Spleen (tissue), 11 donors: ENCODE measurements at regions not wholly inside any gene's neighbourhood (a gene's known extent, or its start where the extent isn't known, plus 50 kb on each side); places are given as distances from the start of the nearest gene placed in this dataset.

ENCODE experiments used
- DNase-seq: peaks from one replicate; pipeline ENCODE4 v3.0.0-alpha.2; 2020
- H3K27ac ChIP-seq, 8 donors: fragments of 200-600 bp; sonication (generic) in 7 of 8; 1 replicate in 4 of 8; 2 replicates in 4 of 8; pipeline versions ENCODE4 v1.5.0 to v1.8.0; 2016 to 2021; ENCODE audit warnings: inconsistent platforms in 4 of 8, mild to moderate bottlenecking in 4 of 8, moderate library complexity in 1 of 8
- H3K27me3 ChIP-seq, 7 donors: fragments of 200-600 bp; sonication (generic) in 6 of 7; replicated peaks in 1 of 7; 1 replicate in 4 of 7; 2 replicates in 3 of 7; pipeline versions ENCODE4 v1.5.0 to v1.8.0; 2016 to 2021; ENCODE audit warnings: inconsistent platforms in 3 of 7, mild to moderate bottlenecking in 1 of 7
- H3K36me3 ChIP-seq, 6 donors: fragments of 200-600 bp; sonication (generic) in 5 of 6; 1 replicate in 4 of 6; 2 replicates in 2 of 6; pipeline versions ENCODE4 v1.5.0 to v1.8.0; 2016 to 2021; ENCODE audit warnings: inconsistent platforms in 2 of 6
- H3K4me1 ChIP-seq, 6 donors: fragments of 200-600 bp; sonication (generic) in 5 of 6; 1 replicate in 3 of 6; 2 replicates in 3 of 6; pipeline versions ENCODE4 v1.5.0 to v1.8.0; 2016 to 2021; ENCODE audit warnings: inconsistent platforms in 3 of 6
- H3K4me3 ChIP-seq, 8 donors: fragments of 200-600 bp; sonication (generic) in 7 of 8; 1 replicate in 4 of 8; 2 replicates in 4 of 8; pipeline versions ENCODE4 v1.5.0 to v1.8.0; 2016 to 2021; ENCODE audit warnings: inconsistent platforms in 4 of 8, mild to moderate bottlenecking in 4 of 8, moderate library complexity in 2 of 8
- H3K9me3 ChIP-seq, 8 donors: fragments of 200-600 bp; sonication (generic) in 7 of 8; 1 replicate in 4 of 8; 2 replicates in 4 of 8; pipeline versions ENCODE4 v1.5.0 to v1.8.0; 2016 to 2021; ENCODE audit warnings: inconsistent platforms in 4 of 8
- POLR2A ChIP-seq, 3 donors: fragments of 450-650 bp; IDR thresholded peaks; one replicate each; pipeline ENCODE4 v1.5.1; 2017; ENCODE audit warnings: antibody characterized with exemption in 3 of 3, mild to moderate bottlenecking in 1 of 3
- POLR2AphosphoS5 ChIP-seq, 3 donors: sonication (generic); formaldehyde crosslinking; IDR thresholded peaks; one replicate each; pipeline ENCODE4 v1.5.1; 2017; ENCODE audit warnings: antibody characterized with exemption in 3 of 3
- WGBS, 5 donors: extraction: QIAGEN DNeasy Blood & Tissue Kit in 3 of 5; methylation state at CpG; one replicate each; pipeline versions ENCODE4 v1.1.5 to v1.1.7; 2013 to 2018; 5-methylcytosine and 5-hydroxymethylcytosine counted together
- intact Hi-C: fragments of 100-400 bp; cut with DNase I; formaldehyde crosslinking; loops from one replicate; pipeline ENCODE4 v1.15.0; 2023; ENCODE audit warnings: low total_unique reads
- TF ChIP-seq, protein P1 (sequence below), 11 experiments: fragments of 200-600 bp in 7 of 11; fragments of 450-650 bp in 4 of 11; sonication (generic) in 4 of 11; IDR thresholded peaks in 8 of 11; conservative IDR thresholded peaks in 3 of 11; 1 replicate in 7 of 11; 2 replicates in 4 of 11; pipeline versions ENCODE4 v1.4.0 to v1.8.0; 2016 to 2021; ENCODE audit warnings: antibody characterized with exemption in 11 of 11, inconsistent platforms in 4 of 11, mild to moderate bottlenecking in 1 of 11
- donor health status: healthy with polysubstance abuse.
- donor health status: DM: no; HTN: no; CAD: no; lungs with moderate emphysema.
- donor health status: DM: no; HTN: no; CAD: no.
- donor health status: Bipolar disorder and iron deficiency.
- donor health status: healthy.
- donor health status: DM: no; HTN: no; CAD: no.
- donor health status: DM: yes; HTN: yes; CAD: no.

DNA sequence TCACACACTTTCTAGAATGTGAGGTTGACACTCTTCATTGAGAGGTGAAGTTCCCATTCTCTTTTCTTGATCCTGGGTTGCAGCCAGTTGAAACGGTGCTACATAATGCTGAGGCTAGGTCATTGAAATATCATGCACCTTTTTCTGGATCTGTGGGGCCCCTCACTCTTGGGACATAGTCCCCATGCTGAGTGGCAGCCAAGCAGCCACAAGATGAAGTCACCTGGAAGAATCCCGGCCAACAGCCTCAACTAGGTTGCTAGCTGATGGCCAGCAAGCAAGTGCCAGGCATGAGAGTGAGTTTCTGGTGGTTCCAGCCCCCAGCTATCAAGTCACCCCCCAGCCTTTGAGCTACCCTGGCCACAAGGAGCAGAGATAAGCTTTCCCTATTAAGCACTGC is 148.5 kb upstream of the TSHZ3 start:
- WGBS, 5 donors = 63 to 96% (median 81%) methylated on average over 2 of the region's 2 CpGs
- intact Hi-C loops = no loop called here
- no peaks in the 10 kb centered on the region for H3K36me3 ChIP-seq

DNA sequence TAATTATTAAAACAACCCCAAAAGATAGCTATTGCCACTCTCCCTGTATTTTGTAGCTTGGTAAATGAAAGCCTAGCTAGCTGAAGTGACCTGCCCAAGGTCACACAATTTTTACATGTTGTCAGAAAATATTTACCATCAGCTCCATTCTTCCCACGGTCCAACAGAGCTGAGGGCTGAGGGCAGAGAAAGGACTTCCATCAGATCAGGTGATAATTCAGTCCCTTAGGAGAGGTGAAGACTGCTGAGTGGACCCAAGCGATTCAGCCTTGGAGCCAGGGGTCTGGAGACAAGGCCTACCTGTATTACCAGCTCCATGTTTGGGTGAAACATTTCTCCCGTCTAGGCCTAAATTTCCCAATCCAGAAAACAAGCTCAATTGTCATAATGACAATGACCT is 149.5 kb upstream of the TSHZ3 start:
- intact Hi-C loops = no loop called here
- H3K4me3 ChIP-seq = no peak overlapping the region

More for the DNA sequence above, 148.5 kb upstream of the TSHZ3 start:
- no peak for TF ChIP-seq POLR2A (IDR thresholded peaks at IDR 0.05)
- TF ChIP-seq POLR2AphosphoS5 (IDR thresholded peaks at IDR 0.05) = no peak
- TF ChIP-seq, protein P1, sequence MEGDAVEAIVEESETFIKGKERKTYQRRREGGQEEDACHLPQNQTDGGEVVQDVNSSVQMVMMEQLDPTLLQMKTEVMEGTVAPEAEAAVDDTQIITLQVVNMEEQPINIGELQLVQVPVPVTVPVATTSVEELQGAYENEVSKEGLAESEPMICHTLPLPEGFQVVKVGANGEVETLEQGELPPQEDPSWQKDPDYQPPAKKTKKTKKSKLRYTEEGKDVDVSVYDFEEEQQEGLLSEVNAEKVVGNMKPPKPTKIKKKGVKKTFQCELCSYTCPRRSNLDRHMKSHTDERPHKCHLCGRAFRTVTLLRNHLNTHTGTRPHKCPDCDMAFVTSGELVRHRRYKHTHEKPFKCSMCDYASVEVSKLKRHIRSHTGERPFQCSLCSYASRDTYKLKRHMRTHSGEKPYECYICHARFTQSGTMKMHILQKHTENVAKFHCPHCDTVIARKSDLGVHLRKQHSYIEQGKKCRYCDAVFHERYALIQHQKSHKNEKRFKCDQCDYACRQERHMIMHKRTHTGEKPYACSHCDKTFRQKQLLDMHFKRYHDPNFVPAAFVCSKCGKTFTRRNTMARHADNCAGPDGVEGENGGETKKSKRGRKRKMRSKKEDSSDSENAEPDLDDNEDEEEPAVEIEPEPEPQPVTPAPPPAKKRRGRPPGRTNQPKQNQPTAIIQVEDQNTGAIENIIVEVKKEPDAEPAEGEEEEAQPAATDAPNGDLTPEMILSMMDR (IDR thresholded peaks at IDR 0.05 in 8 of 11, conservative IDR thresholded peaks at IDR 0.05 in 3 of 11) = no peak
- no peak overlapping the region for H3K27ac ChIP-seq
- no peak for DNase-seq
- H3K27me3 ChIP-seq = no peaks in the 10 kb centered on the region
- no peaks in the 10 kb centered on the region for H3K4me1 ChIP-seq
- H3K9me3 ChIP-seq = no peaks in the 10 kb centered on the region
- no peak overlapping the region for H3K4me3 ChIP-seq

DNA sequence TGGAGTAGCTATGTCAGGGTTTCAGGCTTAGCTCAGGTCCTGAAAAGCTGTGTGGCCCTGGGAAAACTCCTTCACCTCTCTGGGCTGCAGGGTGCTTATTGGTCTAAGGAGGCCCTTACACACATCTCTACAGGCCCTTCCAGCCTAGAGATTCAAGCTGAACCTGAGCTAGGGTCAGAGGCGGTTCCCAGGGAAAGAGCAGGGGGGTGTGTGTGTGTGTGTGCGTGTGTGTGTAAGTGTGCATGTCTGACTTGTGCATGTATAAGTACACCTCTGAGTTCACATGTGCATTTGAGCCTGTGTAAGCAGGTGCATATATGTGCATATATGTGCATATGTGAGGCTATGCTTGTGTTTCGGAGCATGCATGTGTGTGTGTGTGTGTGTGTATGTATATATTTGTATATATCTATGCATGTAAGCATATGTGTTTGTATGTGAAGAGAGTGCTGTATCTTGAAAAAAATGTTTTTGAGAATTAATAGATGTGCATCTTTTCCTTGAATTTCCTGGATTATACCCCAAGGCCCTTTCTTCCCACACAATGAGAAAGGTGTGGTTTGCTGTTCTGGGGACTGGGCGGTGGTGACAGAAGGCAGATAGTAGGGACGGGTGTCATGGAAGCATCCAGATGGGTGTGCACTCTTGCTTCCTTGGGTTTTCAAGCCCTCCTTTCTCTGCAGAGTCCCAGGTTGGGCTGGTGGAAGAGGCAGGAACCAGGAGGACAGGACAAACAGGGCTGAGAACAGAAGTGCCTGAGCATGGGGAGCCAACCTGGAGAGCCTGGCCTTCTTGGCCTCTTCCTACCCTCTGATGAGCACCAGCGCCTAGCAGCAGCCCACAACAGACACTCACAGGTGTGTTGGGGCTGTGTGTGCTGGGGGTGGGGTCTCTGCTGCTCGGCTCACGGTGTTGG is 150.3 kb upstream of the TSHZ3 start:
- 81 to 88% (median 85%) methylated on average over 8 of the region's 8 CpGs for WGBS, 5 donors
- H3K27me3 ChIP-seq = no peaks in the 10 kb centered on the region
- no peak overlapping the region for H3K4me3 ChIP-seq
- TF ChIP-seq, protein P1 (IDR thresholded peaks at IDR 0.05 in 8 of 11, conservative IDR thresholded peaks at IDR 0.05 in 3 of 11) = no peak
- no peak for TF ChIP-seq POLR2AphosphoS5 (IDR thresholded peaks at IDR 0.05)
- TF ChIP-seq POLR2A (IDR thresholded peaks at IDR 0.05) = no peak
- H3K36me3 ChIP-seq = no peaks in the 10 kb centered on the region
- H3K27ac ChIP-seq = no peak overlapping the region
- H3K4me1 ChIP-seq = no peaks in the 10 kb centered on the region
- no peaks in the 10 kb centered on the region for H3K9me3 ChIP-seq
- DNase-seq = no peak
- intact Hi-C loops = no loop called here

More for the DNA sequence above, 149.5 kb upstream of the TSHZ3 start:
- DNase-seq = no peak
- no peaks in the 10 kb centered on the region for H3K27me3 ChIP-seq
- no peak overlapping the region for H3K27ac ChIP-seq
- H3K36me3 ChIP-seq = no peaks in the 10 kb centered on the region
- WGBS, 5 donors = 87 to 99% (median 90%) methylated on average over 3 of the region's 3 CpGs
- H3K4me1 ChIP-seq = no peaks in the 10 kb centered on the region
- TF ChIP-seq POLR2A (IDR thresholded peaks at IDR 0.05) (no peak), POLR2AphosphoS5 (IDR thresholded peaks at IDR 0.05) (no peak)
- TF ChIP-seq, protein P1 (IDR thresholded peaks at IDR 0.05 in 8 of 11, conservative IDR thresholded peaks at IDR 0.05 in 3 of 11) = no peak
- no peaks in the 10 kb centered on the region for H3K9me3 ChIP-seq

DNA sequence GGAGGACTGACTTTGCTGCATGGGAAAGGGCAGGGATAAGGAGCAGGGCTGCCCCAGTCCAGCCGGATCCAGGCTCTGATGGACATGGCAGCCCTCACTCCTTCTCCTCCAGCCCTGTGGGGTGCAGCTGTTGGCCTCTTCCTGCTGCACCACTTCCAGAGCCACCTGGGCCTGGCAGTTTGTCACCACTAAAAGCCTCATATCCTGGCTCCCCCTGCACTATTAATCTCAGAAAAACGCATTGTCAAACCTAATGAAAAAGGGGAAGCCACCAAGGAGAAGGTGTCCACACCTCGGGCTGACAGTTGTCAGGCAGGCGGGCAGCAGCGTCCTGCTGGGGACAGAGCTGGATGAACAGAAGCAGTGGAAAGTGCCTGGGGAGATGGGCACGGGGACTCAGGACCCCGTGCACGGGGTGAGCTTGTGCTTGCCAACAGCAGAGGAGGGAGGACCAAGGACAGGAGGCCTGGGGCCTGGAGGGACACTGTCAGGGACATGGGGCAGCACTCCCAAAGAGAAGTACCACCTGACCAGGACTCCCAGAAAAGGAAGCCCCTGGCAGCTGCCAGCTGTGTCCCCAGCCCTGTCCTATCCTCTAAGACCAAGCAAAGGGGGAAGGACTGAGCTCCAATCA is 151.1 kb upstream of the TSHZ3 start:
- Histone ChIP-seq H3K4me3 (no peak overlapping the region), H3K4me1 (no peaks in the 10 kb centered on the region), H3K27ac (no peak overlapping the region), H3K9me3 (no peaks in the 10 kb centered on the region), H3K27me3 (no peaks in the 10 kb centered on the region), H3K36me3 (no peaks in the 10 kb centered on the region)
- WGBS, 5 donors = 41 to 49% (median 43%) methylated on average over 7 to 8 of the region's 8 CpGs
- intact Hi-C loops = no loop called here
- TF ChIP-seq, protein P1 (IDR thresholded peaks at IDR 0.05 in 8 of 11, conservative IDR thresholded peaks at IDR 0.05 in 3 of 11) = no peak
- TF ChIP-seq POLR2A (IDR thresholded peaks at IDR 0.05) (no peak), POLR2AphosphoS5 (IDR thresholded peaks at IDR 0.05) (no peak)
- DNase-seq = no peak
